ENCODE measurements at regions not wholly inside any gene's neighbourhood (a gene's known extent, or its start where the extent isn't known, plus 50 kb on each side); places are given as distances from the start of the nearest gene placed in this dataset.

- Histone ChIP-seq H4K20me1 (ENCODE audit: insufficient read depth) (no peaks in the 10 kb centered on the region), H3K79me2 (ENCODE audit: insufficient read depth, low read length) (no peaks in the 10 kb centered on the region), H3K9me2 (ENCODE audit: insufficient read depth) (no peaks in the 10 kb centered on the region), H3K27me3 (ENCODE audit: insufficient read depth, low read length) (no peaks in the 10 kb centered on the region), H3K36me3 (ENCODE audit: control insufficient read depth in 1 of 2, insufficient read depth in 2 of 2, low read length in 2 of 2) (no peaks in the 10 kb centered on the region), H3K27ac (ENCODE audit: low read depth, low read length) (no peak overlapping the region), H3K4me2 (ENCODE audit: low read length) (no peak overlapping the region), H3K9ac (ENCODE audit: low read length) (no peak overlapping the region), H3K4me1 (ENCODE audit: control insufficient read depth in 1 of 2, insufficient read depth in 2 of 2, low read length in 2 of 2) (no peaks in the 10 kb centered on the region), H2AFZ (ENCODE audit: low read depth, low read length, poor library complexity, severe bottlenecking) (no peak overlapping the region), H3K4me3 (replicated peaks in 1 of 2; ENCODE audit: low read depth in 1 of 2, low read length in 2 of 2) (no peak overlapping the region), H3K9me3 (ENCODE audit: control insufficient read depth in 1 of 2, insufficient read depth in 1 of 2, low read depth in 1 of 2, low read length in 2 of 2) (peaks cover 0 to 9% of the 10 kb centered on the region in 2 experiments; a peak in 1 of 4 replicates)
- ChIA-PET RAD21 (ENCODE audit: low non-redundant PET in 1 of 2, low total read pairs in 2 of 2, uncharacterized antibody in 2 of 2, unreplicated experiment in 2 of 2) (no interaction called here), CTCF (no interaction called here), POLR2A (no interaction called here)
- TF ChIP-seq POLR2A (IDR thresholded peaks at IDR 0.05; ENCODE audit: borderline replicate concordance, extremely low read depth, insufficient read depth, insufficient read length) = no peak
- no TSS peak for BruUV-seq (replicated peaks)
- no peak for ATAC-seq
- DNase-seq (ENCODE audit: low read depth, low spot score) = no peak
- intact Hi-C loops (cut with micrococcal nuclease) = loop anchor here (5.0 kb wide), 1 partner anchor 1327 kb away; no protein-coding TSS in a partner anchor
Measured at GRCh38 chr11:29024386-29024785, 916.2 kb downstream of the METTL15 start.

GRCh38 chr11:29023761-29024160 lies 915.6 kb downstream of the METTL15 start:
- Histone ChIP-seq H3K4me2 (ENCODE audit: low read length) (no peak overlapping the region), H3K27me3 (ENCODE audit: insufficient read depth, low read length) (no peaks in the 10 kb centered on the region), H3K9ac (ENCODE audit: low read length) (no peak overlapping the region), H3K4me1 (ENCODE audit: control insufficient read depth in 1 of 2, insufficient read depth in 2 of 2, low read length in 2 of 2) (no peaks in the 10 kb centered on the region), H3K4me3 (replicated peaks in 1 of 2; ENCODE audit: low read depth in 1 of 2, low read length in 2 of 2) (no peak overlapping the region), H2AFZ (ENCODE audit: low read depth, low read length, poor library complexity, severe bottlenecking) (no peak overlapping the region), H3K9me2 (ENCODE audit: insufficient read depth) (no peaks in the 10 kb centered on the region), H3K27ac (ENCODE audit: low read depth, low read length) (no peak overlapping the region), H3K36me3 (ENCODE audit: control insufficient read depth in 1 of 2, insufficient read depth in 2 of 2, low read length in 2 of 2) (no peaks in the 10 kb centered on the region), H3K9me3 (ENCODE audit: control insufficient read depth in 1 of 2, insufficient read depth in 1 of 2, low read depth in 1 of 2, low read length in 2 of 2) (peaks cover 0 to 5% of the 10 kb centered on the region in 2 experiments; a peak in 1 of 4 replicates), H3K79me2 (ENCODE audit: insufficient read depth, low read length) (no peaks in the 10 kb centered on the region), H4K20me1 (ENCODE audit: insufficient read depth) (no peaks in the 10 kb centered on the region)
- no peak for DNase-seq (ENCODE audit: low read depth, low spot score)
- CTCF ChIA-PET = no interaction called here
- POLR2A ChIA-PET = no interaction called here
- RAD21 ChIA-PET (ENCODE audit: low non-redundant PET in 1 of 2, low total read pairs in 2 of 2, uncharacterized antibody in 2 of 2, unreplicated experiment in 2 of 2) = no interaction called here
- ATAC-seq = no peak
- TF ChIP-seq CTCF (IDR thresholded peaks at IDR 0.05 in 2 of 3, conservative IDR thresholded peaks at IDR 0.05 in 1 of 3; ENCODE audit: borderline replicate concordance in 1 of 3, insufficient read depth in 1 of 3, low read depth in 2 of 3, low read length in 2 of 3) = no peak
- intact Hi-C loops (cut with micrococcal nuclease) = loop anchor here (5.0 kb wide), 1 partner anchor 1326 kb away; no protein-coding TSS in a partner anchor
- BruUV-seq (replicated peaks) = no TSS peak
